DOHH2 (cell line): ENCODE measurements at regions not wholly inside any gene's neighbourhood (a gene's known extent, or its start where the extent isn't known, plus 50 kb on each side); places are given as distances from the start of the nearest gene placed in this dataset.
"Not testable (repeated sequence)": the region's sequence is repeated elsewhere in the genome, so short reads cannot be mapped to it uniquely, and the experiment has no call there.

ENCODE experiments used
- H3F3A ChIP-seq: fragments of 200-600 bp; sonication (generic), shearing (Covaris generic); 2 replicates; pipeline ENCODE4 v1.6.0; 2016; ENCODE audit warnings: antibody characterized with exemption, mild to moderate bottlenecking; ENCODE audit not compliant: control insufficient read depth, insufficient read depth
- H3K27ac ChIP-seq: fragments of 200-600 bp; sonication (generic); 2 replicates; pipeline ENCODE4 v1.5.1; 2014; ENCODE audit warnings: low read depth, mild to moderate bottlenecking, low read length, moderate library complexity
- H3K27me3 ChIP-seq: fragments of 200-600 bp; sonication (generic); 2 replicates; pipeline ENCODE4 v1.6.1; 2014; ENCODE audit warnings: mild to moderate bottlenecking, low read length, mixed read lengths; ENCODE audit not compliant: control insufficient read depth
- H3K36me3 ChIP-seq: fragments of 200-600 bp; sonication (generic); 2 replicates; pipeline ENCODE4 v1.6.1; 2014; ENCODE audit warnings: mild to moderate bottlenecking, low read length, moderate library complexity, mixed read lengths; ENCODE audit not compliant: control insufficient read depth
- H3K4me1 ChIP-seq: fragments of 200-600 bp; sonication (generic); 2 replicates; pipeline ENCODE4 v1.6.1; 2014; ENCODE audit warnings: mild to moderate bottlenecking, low read length, mixed read lengths; ENCODE audit not compliant: control insufficient read depth
- H3K4me2 ChIP-seq: fragments of 200-600 bp; sonication (generic); 2 replicates; pipeline ENCODE4 v1.6.0; 2014; ENCODE audit warnings: mild to moderate bottlenecking, low read length, moderate library complexity
- H3K4me3 ChIP-seq: fragments of 200-600 bp; sonication (generic); 2 replicates; pipeline ENCODE4 v1.5.1; 2014; ENCODE audit warnings: mild to moderate bottlenecking, low read length, mixed read lengths
- H3K79me2 ChIP-seq: fragments of 200-600 bp; sonication (generic); 2 replicates; pipeline ENCODE4 v1.6.1; 2014; ENCODE audit warnings: mild to moderate bottlenecking, low read length, mixed read lengths; ENCODE audit not compliant: control insufficient read depth
- H3K9me2 ChIP-seq: fragments of 200-600 bp; sonication (generic); replicated peaks from 2 replicates; pipeline ENCODE4 v1.6.1; 2014; ENCODE audit warnings: mild to moderate bottlenecking, low read length, mixed read lengths; ENCODE audit not compliant: control insufficient read depth
- H3K9me3 ChIP-seq: fragments of 200-600 bp; sonication (generic); 2 replicates; pipeline ENCODE4 v1.6.1; 2014; ENCODE audit warnings: antibody characterized with exemption, low read length, mixed read lengths; ENCODE audit not compliant: control insufficient read depth, insufficient read depth
- H4K20me1 ChIP-seq: fragments of 200-600 bp; sonication (generic); 2 replicates; pipeline ENCODE4 v1.6.0; 2014; ENCODE audit warnings: low read depth, mild to moderate bottlenecking, antibody characterized with exemption, low read length, moderate library complexity; ENCODE audit not compliant: control insufficient read depth, insufficient read depth
- CTCF ChIP-seq: fragments of 200-600 bp; sonication (generic); IDR thresholded peaks from one replicate; pipeline ENCODE4 v1.5.1; 2014; ENCODE audit warnings: antibody characterized with exemption, mild to moderate bottlenecking, low read depth, low read length; ENCODE audit not compliant: poor library complexity, severe bottlenecking
- EZH2phosphoT487 ChIP-seq: fragments of 200-600 bp; sonication (generic); IDR thresholded peaks from 2 replicates; pipeline ENCODE4 v1.6.1; 2017; ENCODE audit warnings: borderline replicate concordance, mild to moderate bottlenecking, antibody characterized with exemption, low read length, moderate library complexity, mixed read lengths

DNA sequence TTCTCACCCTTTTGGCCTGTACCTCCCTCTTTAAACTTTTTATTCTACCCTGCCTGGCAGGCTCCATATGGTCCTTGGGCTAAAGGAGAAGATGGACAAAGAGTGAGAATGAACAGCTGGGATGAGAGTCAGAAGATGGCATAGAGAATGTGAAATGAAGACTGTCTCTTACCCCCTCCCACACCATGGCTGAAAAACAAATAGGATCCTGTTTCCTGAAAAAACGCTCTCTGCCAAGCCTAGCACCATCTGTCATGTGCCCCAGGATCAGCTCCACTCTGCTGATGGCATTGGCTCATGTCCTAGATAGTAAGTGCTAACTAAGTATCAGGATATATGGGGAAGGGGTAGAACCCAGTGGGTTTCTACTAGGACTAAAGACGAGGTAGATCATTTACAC lies 238.6 kb downstream of the MEX3B start:
- Histone ChIP-seq H3K36me3 (no peaks in the 10 kb centered on the region), H3K9me3 (no peaks in the 10 kb centered on the region), H3K27me3 (no peaks in the 10 kb centered on the region), H3K4me3 (no peak overlapping the region), H3K4me1 (peaks cover 9% of the 10 kb centered on the region), H3K79me2 (no peaks in the 10 kb centered on the region), H3K9me2 (no peaks in the 10 kb centered on the region), H3K27ac (no peak overlapping the region), H4K20me1 (no peaks in the 10 kb centered on the region), H3K4me2 (no peak overlapping the region), H3F3A (no peaks in the 10 kb centered on the region)
- no peak for TF ChIP-seq EZH2phosphoT487
- TF ChIP-seq CTCF = no peak

GRCh38 chr15:81795899-81796298 lies 249.9 kb downstream of the MEX3B start:
- Histone ChIP-seq H3K4me2 (no peak overlapping the region), H3K9me2 (no peaks in the 10 kb centered on the region), H3K9me3 (no peaks in the 10 kb centered on the region), H3F3A (no peaks in the 10 kb centered on the region), H3K4me3 (no peak overlapping the region), H3K27me3 (no peaks in the 10 kb centered on the region), H3K4me1 (no peaks in the 10 kb centered on the region), H3K36me3 (no peaks in the 10 kb centered on the region), H3K79me2 (no peaks in the 10 kb centered on the region), H4K20me1 (no peaks in the 10 kb centered on the region), H3K27ac (no peak overlapping the region)
- no peak for TF ChIP-seq CTCF
- TF ChIP-seq EZH2phosphoT487 = no peak

- Histone ChIP-seq H3K4me1 (no peaks in the 10 kb centered on the region), H3K4me3 (no peak overlapping the region), H3K9me3 (no peaks in the 10 kb centered on the region), H3K79me2 (no peaks in the 10 kb centered on the region), H3F3A (no peaks in the 10 kb centered on the region), H3K27ac (no peak overlapping the region), H3K27me3 (no peaks in the 10 kb centered on the region), H3K36me3 (no peaks in the 10 kb centered on the region), H3K4me2 (no peak overlapping the region), H3K9me2 (no peaks in the 10 kb centered on the region), H4K20me1 (no peaks in the 10 kb centered on the region)
- TF ChIP-seq CTCF (no peak), EZH2phosphoT487 (no peak)
Measured at GRCh38 chr15:81792646-81793045, 253.2 kb downstream of the MEX3B start.

DNA sequence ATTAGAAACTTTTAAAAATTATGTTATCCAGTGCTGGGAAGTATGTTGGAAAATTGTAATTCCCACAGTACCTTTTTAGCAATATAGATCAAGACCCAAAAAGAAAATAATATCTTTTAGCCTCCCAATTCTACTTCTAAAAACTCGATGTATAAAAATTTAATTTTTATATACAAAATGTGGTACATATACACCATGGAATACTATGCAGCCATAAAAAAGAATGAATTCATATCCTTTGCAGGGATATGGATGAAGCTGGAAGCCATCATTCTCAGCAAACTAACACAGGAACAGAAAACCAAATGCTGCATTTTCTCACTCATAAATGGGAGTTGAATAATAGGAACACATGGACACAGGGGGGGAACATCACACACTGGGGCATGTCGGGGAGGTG lies 254.5 kb downstream of the MEX3B start:
- not testable (repeated sequence) for H3K27ac ChIP-seq, H3K4me3 ChIP-seq, H4K20me1 ChIP-seq, H3K9me3 ChIP-seq, H3K79me2 ChIP-seq, H3K9me2 ChIP-seq, H3K36me3 ChIP-seq, H3K4me2 ChIP-seq, H3K4me1 ChIP-seq, H3K27me3 ChIP-seq, H3F3A ChIP-seq
